ENCODE measurements at regions not wholly inside any gene's neighbourhood (a gene's known extent, or its start where the extent isn't known, plus 50 kb on each side); places are given as distances from the start of the nearest gene placed in this dataset.

GRCh38 chr19:30744741-30745475 lies 372.7 kb downstream of the ZNF536 start:
- TF ChIP-seq POLR2AphosphoS5 (IDR thresholded peaks at IDR 0.05; ENCODE audit: low read depth, low read length) (no peak), TAF1 (IDR thresholded peaks at IDR 0.05; ENCODE audit: low read depth, low read length) (no peak), POU2F2 (IDR thresholded peaks at IDR 0.05; ENCODE audit: low read depth, low read length) (no peak), POLR2A (IDR thresholded peaks at IDR 0.05; ENCODE audit: low read depth, low read length) (no peak), SPI1 (IDR thresholded peaks at IDR 0.05; ENCODE audit: low read depth, low read length) (no peak)
